ENCODE measurements at regions not wholly inside any gene's neighbourhood (a gene's known extent, or its start where the extent isn't known, plus 50 kb on each side); places are given as distances from the start of the nearest gene placed in this dataset.

GRCh38 chr2:5389740-5390139, 302.4 kb upstream of the SOX11 start:
- no peak overlapping the region for H3K27ac ChIP-seq (ENCODE audit: low read depth, low read length)
- no peaks in the 10 kb centered on the region for H3K4me1 ChIP-seq (ENCODE audit: control insufficient read depth, insufficient read depth, low read length)
- no peaks in the 10 kb centered on the region for H3K27me3 ChIP-seq (ENCODE audit: control insufficient read depth, insufficient read depth, low read length)
- no peaks in the 10 kb centered on the region for H3K36me3 ChIP-seq (ENCODE audit: control insufficient read depth, insufficient read depth, low read length)
- no peak overlapping the region for H3K9ac ChIP-seq (ENCODE audit: low read length)
- H3K4me3 ChIP-seq (ENCODE audit: low read length): no peak overlapping the region

- H3K36me3 ChIP-seq (ENCODE audit: control insufficient read depth, insufficient read depth, low read length): no peaks in the 10 kb centered on the region
- H3K4me3 ChIP-seq (ENCODE audit: low read length): no peak overlapping the region
- no peak overlapping the region for H3K9ac ChIP-seq (ENCODE audit: low read length)
- H3K27me3 ChIP-seq (ENCODE audit: control insufficient read depth, insufficient read depth, low read length): no peaks in the 10 kb centered on the region
- no peak overlapping the region for H3K27ac ChIP-seq (ENCODE audit: low read depth, low read length)
- H3K4me1 ChIP-seq (ENCODE audit: control insufficient read depth, insufficient read depth, low read length): no peaks in the 10 kb centered on the region
These were observed 300.8 kb upstream of the SOX11 start for GRCh38 chr2:5391362-5391761.

- H3K27me3 ChIP-seq (ENCODE audit: control insufficient read depth, insufficient read depth, low read length): no peaks in the 10 kb centered on the region
- no peaks in the 10 kb centered on the region for H3K4me1 ChIP-seq (ENCODE audit: control insufficient read depth, insufficient read depth, low read length)
- H3K27ac ChIP-seq (ENCODE audit: low read depth, low read length): no peak overlapping the region
- H3K4me3 ChIP-seq (ENCODE audit: low read length): no peak overlapping the region
- H3K36me3 ChIP-seq (ENCODE audit: control insufficient read depth, insufficient read depth, low read length): no peaks in the 10 kb centered on the region
- H3K9ac ChIP-seq (ENCODE audit: low read length): no peak overlapping the region
These were observed 299.5 kb upstream of the SOX11 start for GRCh38 chr2:5392658-5393057.

GRCh38 chr2:5393474-5393873, 298.7 kb upstream of the SOX11 start:
- Histone ChIP-seq H3K9ac (ENCODE audit: low read length) (no peak overlapping the region), H3K4me3 (ENCODE audit: low read length) (no peak overlapping the region), H3K36me3 (ENCODE audit: control insufficient read depth, insufficient read depth, low read length) (no peaks in the 10 kb centered on the region), H3K27ac (ENCODE audit: low read depth, low read length) (no peak overlapping the region), H3K27me3 (ENCODE audit: control insufficient read depth, insufficient read depth, low read length) (no peaks in the 10 kb centered on the region), H3K4me1 (ENCODE audit: control insufficient read depth, insufficient read depth, low read length) (no peaks in the 10 kb centered on the region)

- no peak overlapping the region for H3K9ac ChIP-seq (ENCODE audit: low read length)
- no peak overlapping the region for H3K4me3 ChIP-seq (ENCODE audit: low read length)
- no peak overlapping the region for H3K27ac ChIP-seq (ENCODE audit: low read depth, low read length)
- no peaks in the 10 kb centered on the region for H3K36me3 ChIP-seq (ENCODE audit: control insufficient read depth, insufficient read depth, low read length)
- H3K27me3 ChIP-seq (ENCODE audit: control insufficient read depth, insufficient read depth, low read length): no peaks in the 10 kb centered on the region
- H3K4me1 ChIP-seq (ENCODE audit: control insufficient read depth, insufficient read depth, low read length): no peaks in the 10 kb centered on the region
These were observed 298.0 kb upstream of the SOX11 start for GRCh38 chr2:5394223-5394622.

GRCh38 chr2:5401115-5401657, 291.0 kb upstream of the SOX11 start:
- no peaks in the 10 kb centered on the region for H3K4me1 ChIP-seq (ENCODE audit: control insufficient read depth, insufficient read depth, low read length)
- no peak overlapping the region for H3K4me3 ChIP-seq (ENCODE audit: low read length)
- no peak overlapping the region for H3K27ac ChIP-seq (ENCODE audit: low read depth, low read length)
- no peaks in the 10 kb centered on the region for H3K36me3 ChIP-seq (ENCODE audit: control insufficient read depth, insufficient read depth, low read length)
- no peak overlapping the region for H3K9ac ChIP-seq (ENCODE audit: low read length)
- H3K27me3 ChIP-seq (ENCODE audit: control insufficient read depth, insufficient read depth, low read length): no peaks in the 10 kb centered on the region

- Histone ChIP-seq H3K4me1 (ENCODE audit: control insufficient read depth, insufficient read depth, low read length) (no peaks in the 10 kb centered on the region), H3K4me3 (ENCODE audit: low read length) (no peak overlapping the region), H3K27ac (ENCODE audit: low read depth, low read length) (no peak overlapping the region), H3K9ac (ENCODE audit: low read length) (no peak overlapping the region), H3K36me3 (ENCODE audit: control insufficient read depth, insufficient read depth, low read length) (no peaks in the 10 kb centered on the region), H3K27me3 (ENCODE audit: control insufficient read depth, insufficient read depth, low read length) (no peaks in the 10 kb centered on the region)
These were observed 288.8 kb upstream of the SOX11 start for GRCh38 chr2:5403392-5403791.

- Histone ChIP-seq H3K4me3 (ENCODE audit: low read length) (no peak overlapping the region), H3K36me3 (ENCODE audit: control insufficient read depth, insufficient read depth, low read length) (no peaks in the 10 kb centered on the region), H3K27me3 (ENCODE audit: control insufficient read depth, insufficient read depth, low read length) (no peaks in the 10 kb centered on the region), H3K9ac (ENCODE audit: low read length) (no peak overlapping the region), H3K4me1 (ENCODE audit: control insufficient read depth, insufficient read depth, low read length) (no peaks in the 10 kb centered on the region), H3K27ac (ENCODE audit: low read depth, low read length) (no peak overlapping the region)
These were observed 282.2 kb upstream of the SOX11 start for GRCh38 chr2:5409898-5410381.

- Histone ChIP-seq H3K9ac (ENCODE audit: low read length) (no peak overlapping the region), H3K4me1 (ENCODE audit: control insufficient read depth, insufficient read depth, low read length) (no peaks in the 10 kb centered on the region), H3K4me3 (ENCODE audit: low read length) (no peak overlapping the region), H3K36me3 (ENCODE audit: control insufficient read depth, insufficient read depth, low read length) (no peaks in the 10 kb centered on the region), H3K27ac (ENCODE audit: low read depth, low read length) (no peak overlapping the region), H3K27me3 (ENCODE audit: control insufficient read depth, insufficient read depth, low read length) (no peaks in the 10 kb centered on the region)
These were observed 281.0 kb upstream of the SOX11 start for GRCh38 chr2:5410991-5411700.

- Histone ChIP-seq H3K9ac (ENCODE audit: low read length) (no peak overlapping the region), H3K27ac (ENCODE audit: low read depth, low read length) (no peak overlapping the region), H3K4me1 (ENCODE audit: control insufficient read depth, insufficient read depth, low read length) (no peaks in the 10 kb centered on the region)
These were observed 280.2 kb upstream of the SOX11 start for GRCh38 chr2:5412001-5412400.

GRCh38 chr2:5433855-5434254, 258.3 kb upstream of the SOX11 start:
- H3K9ac ChIP-seq (ENCODE audit: low read length): no peak overlapping the region
- H3K36me3 ChIP-seq (ENCODE audit: control insufficient read depth, insufficient read depth, low read length): no peaks in the 10 kb centered on the region
- H3K4me3 ChIP-seq (ENCODE audit: low read length): no peak overlapping the region
- H3K4me1 ChIP-seq (ENCODE audit: control insufficient read depth, insufficient read depth, low read length): no peaks in the 10 kb centered on the region
- no peak overlapping the region for H3K27ac ChIP-seq (ENCODE audit: low read depth, low read length)
- H3K27me3 ChIP-seq (ENCODE audit: control insufficient read depth, insufficient read depth, low read length): no peaks in the 10 kb centered on the region

More at GRCh38 chr2:5412001-5412400, 280.2 kb upstream of the SOX11 start:
- no peaks in the 10 kb centered on the region for H3K36me3 ChIP-seq (ENCODE audit: control insufficient read depth, insufficient read depth, low read length)
- no peak overlapping the region for H3K4me3 ChIP-seq (ENCODE audit: low read length)
- H3K27me3 ChIP-seq (ENCODE audit: control insufficient read depth, insufficient read depth, low read length): no peaks in the 10 kb centered on the region

- no peak overlapping the region for H3K27ac ChIP-seq (ENCODE audit: low read depth, low read length)
- no peak overlapping the region for H3K4me3 ChIP-seq (ENCODE audit: low read length)
- H3K27me3 ChIP-seq (ENCODE audit: control insufficient read depth, insufficient read depth, low read length): no peaks in the 10 kb centered on the region
- H3K9ac ChIP-seq (ENCODE audit: low read length): no peak overlapping the region
- H3K36me3 ChIP-seq (ENCODE audit: control insufficient read depth, insufficient read depth, low read length): no peaks in the 10 kb centered on the region
- no peaks in the 10 kb centered on the region for H3K4me1 ChIP-seq (ENCODE audit: control insufficient read depth, insufficient read depth, low read length)
These were observed 254.8 kb upstream of the SOX11 start for GRCh38 chr2:5437375-5437774.

- H3K9ac ChIP-seq (ENCODE audit: low read length): no peak overlapping the region
- no peak overlapping the region for H3K27ac ChIP-seq (ENCODE audit: low read depth, low read length)
- H3K4me1 ChIP-seq (ENCODE audit: control insufficient read depth, insufficient read depth, low read length): no peaks in the 10 kb centered on the region
- no peaks in the 10 kb centered on the region for H3K27me3 ChIP-seq (ENCODE audit: control insufficient read depth, insufficient read depth, low read length)
- H3K4me3 ChIP-seq (ENCODE audit: low read length): no peak overlapping the region
- no peaks in the 10 kb centered on the region for H3K36me3 ChIP-seq (ENCODE audit: control insufficient read depth, insufficient read depth, low read length)
These were observed 252.0 kb upstream of the SOX11 start for GRCh38 chr2:5440174-5440573.

Data from rectal smooth muscle tissue (tissue), 1 donor.